SK-MEL-5 (cell line): ENCODE measurements at regions not wholly inside any gene's neighbourhood (a gene's known extent, or its start where the extent isn't known, plus 50 kb on each side); places are given as distances from the start of the nearest gene placed in this dataset.
"Not testable (repeated sequence)": the region's sequence is repeated elsewhere in the genome, so short reads cannot be mapped to it uniquely, and the experiment has no call there.

Source experiments
- DNase-seq: peaks from one replicate; pipeline ENCODE4 v3.0.0-alpha.2; 2016; ENCODE audit warnings: low read depth, low spot score
- in situ Hi-C: cut with HindIII; loops from 2 replicates; pipeline ENCODE4 v1.10.0; 2016; ENCODE audit warnings: low sequenced_read_pairs, high pct_unique_total_duplicates, low pct_unique_long_range_greater_than_20kb

- DNase-seq, in situ Hi-C loops: not testable (repeated sequence)
Observed at GRCh38 chr20:29456987-29457693, 1800.3 kb upstream of the DEFB115 start.

GRCh38 chr20:29472606-29473005, 1784.9 kb upstream of the DEFB115 start:
- no peak for DNase-seq
- in situ Hi-C loops: no loop called here

GRCh38 chr20:29492840-29493239, 1764.6 kb upstream of the DEFB115 start:
- in situ Hi-C loops: not testable (repeated sequence)

DNA sequence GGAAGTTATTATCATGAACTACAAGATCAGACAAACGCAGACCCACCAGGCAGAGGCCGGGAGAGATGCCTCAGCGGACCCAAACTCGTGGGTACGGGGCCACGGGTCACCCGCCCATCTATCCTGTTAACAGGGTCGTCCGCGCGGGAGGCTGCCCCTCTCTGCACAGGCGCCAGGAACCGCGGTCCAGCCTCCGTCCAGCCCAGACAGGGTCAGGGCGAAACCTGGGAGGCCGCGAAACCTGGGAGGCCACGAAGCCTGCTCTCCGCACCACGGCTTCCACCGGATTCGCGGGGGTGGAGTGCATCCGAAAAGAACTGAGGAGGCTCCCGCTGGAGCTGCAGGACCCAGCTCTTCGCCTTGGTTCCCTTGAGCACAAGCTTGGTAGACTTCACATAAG, 1760.7 kb upstream of the DEFB115 start:
- DNase-seq: peak; percentile 20
- in situ Hi-C loops: not testable (repeated sequence)

More at GRCh38 chr20:29492840-29493239, 1764.6 kb upstream of the DEFB115 start:
- peak; percentile 36 for DNase-seq

DNA sequence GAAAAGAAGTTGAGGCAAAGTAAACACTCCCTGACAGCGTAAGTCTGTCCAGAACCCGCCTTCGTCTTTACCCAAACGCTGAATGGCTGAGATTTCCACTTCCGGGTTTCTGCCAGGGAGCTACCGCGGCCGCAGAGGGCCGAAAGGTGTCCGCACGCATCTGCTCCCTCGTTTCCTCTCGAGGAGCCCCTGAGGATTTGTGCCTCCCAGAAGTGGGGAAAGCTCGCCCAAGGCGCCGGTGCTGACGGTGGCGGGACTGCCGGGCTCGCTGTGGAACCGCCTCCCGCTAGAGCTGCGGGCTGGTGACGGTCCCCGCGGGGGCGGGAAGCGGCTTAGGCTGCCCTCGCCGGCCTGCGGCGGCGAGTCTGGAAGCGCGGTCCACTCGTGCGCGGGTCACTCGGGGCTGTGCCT, 1760.2 kb upstream of the DEFB115 start:
- DNase-seq: peak; percentile 97
- in situ Hi-C loops: no loop called here

DNA sequence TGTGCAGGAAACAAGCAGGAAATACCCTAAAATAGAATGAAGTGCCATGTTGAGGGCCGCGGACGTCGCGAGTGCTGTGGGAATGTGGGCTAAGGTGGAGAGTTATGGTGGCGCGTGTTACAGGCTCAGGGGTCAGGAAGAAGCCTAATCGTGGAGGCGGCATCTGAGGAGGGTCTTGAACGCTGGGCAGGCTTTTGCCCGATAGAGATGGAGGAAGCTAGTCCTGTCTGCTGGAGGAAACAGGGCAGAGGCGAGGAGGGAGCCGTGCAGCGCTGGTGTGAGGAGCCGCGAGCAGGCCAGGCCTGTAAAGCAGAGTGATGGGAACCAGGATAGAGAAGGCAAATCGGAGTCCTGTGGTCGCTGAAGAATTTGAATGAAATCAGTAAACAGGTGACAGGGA, 1759.8 kb upstream of the DEFB115 start:
- DNase-seq, in situ Hi-C loops: not testable (repeated sequence)

- DNase-seq, in situ Hi-C loops: not testable (repeated sequence)
Observed at GRCh38 chr20:29500738-29501137, 1756.7 kb upstream of the DEFB115 start.

GRCh38 chr20:29514634-29515033, 1742.8 kb upstream of the DEFB115 start:
- DNase-seq, in situ Hi-C loops: not testable (repeated sequence)

- in situ Hi-C loops, DNase-seq: not testable (repeated sequence)
Observed at GRCh38 chr20:29516847-29517246, 1740.6 kb upstream of the DEFB115 start.

DNA sequence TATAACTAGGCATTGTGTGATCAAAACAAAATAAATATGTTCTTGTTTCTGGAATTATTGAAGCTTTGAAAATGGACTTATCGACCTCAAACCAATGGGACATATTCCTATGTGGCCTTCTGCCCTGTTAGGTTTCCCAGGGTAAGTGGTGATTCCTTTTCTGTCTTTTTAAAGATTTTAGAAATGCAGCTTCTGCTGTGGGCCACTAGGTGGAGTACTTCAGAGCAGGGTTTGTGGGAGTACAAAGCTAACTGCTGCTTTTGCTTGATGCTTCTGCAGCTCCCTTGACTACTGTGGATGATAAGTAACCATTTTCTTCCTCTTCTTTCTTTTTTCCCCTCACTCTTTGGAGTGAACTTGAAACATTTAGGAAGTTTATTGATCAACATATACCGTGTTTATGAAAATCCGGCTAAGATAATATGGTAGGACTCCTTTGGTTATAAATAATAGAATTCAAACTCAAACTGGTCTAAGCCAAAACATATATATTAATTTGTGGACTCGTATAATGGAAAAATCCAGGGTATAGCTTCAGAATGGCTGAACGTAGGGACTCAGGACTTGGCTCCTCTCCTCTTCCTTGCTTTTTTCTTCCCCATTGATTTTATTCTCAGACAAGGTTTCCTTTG, 1737.7 kb upstream of the DEFB115 start:
- in situ Hi-C loops: not testable (repeated sequence)
- peak; percentile 44 for DNase-seq

- in situ Hi-C loops: not testable (repeated sequence)
- DNase-seq: peak; percentile 66
Observed at GRCh38 chr20:29533566-29534177, 1723.8 kb upstream of the DEFB115 start.

DNA sequence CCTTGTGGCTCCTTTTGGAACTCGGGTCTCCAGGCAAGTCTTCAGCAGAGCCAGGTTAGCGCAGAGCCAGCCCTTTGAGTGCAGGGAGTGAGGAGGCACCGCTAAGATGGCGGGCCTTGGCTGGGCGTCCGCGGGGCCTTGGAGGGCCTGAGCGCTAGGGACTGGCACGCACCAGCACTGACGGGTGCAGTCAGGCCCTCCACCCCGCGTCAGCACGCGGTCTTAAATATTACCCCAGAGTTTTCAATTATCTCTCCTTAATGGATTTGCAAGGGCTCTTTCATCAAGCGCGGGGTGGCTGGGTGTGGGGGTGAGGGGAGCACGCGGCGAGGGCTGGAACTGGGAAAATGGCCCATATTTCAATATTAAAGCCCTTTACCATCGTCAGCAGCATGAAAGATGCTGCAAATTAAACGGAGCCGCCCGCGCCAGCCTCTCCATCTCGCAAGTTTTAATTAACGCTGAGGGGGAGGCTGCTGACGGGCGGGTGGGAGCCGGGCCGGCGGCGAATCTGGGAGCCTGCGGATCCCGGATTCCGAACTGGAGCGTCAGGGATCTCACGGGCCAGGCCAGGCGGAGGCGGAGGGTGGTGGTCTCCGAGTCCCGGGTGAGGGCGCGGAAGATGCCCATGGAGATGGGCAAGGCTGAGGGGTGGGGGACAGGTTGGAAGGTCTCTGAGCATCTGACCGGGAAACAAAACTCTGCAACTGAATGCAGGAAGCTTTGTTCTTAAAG, 1690.4 kb upstream of the DEFB115 start:
- DNase-seq, in situ Hi-C loops: not testable (repeated sequence)

DNA sequence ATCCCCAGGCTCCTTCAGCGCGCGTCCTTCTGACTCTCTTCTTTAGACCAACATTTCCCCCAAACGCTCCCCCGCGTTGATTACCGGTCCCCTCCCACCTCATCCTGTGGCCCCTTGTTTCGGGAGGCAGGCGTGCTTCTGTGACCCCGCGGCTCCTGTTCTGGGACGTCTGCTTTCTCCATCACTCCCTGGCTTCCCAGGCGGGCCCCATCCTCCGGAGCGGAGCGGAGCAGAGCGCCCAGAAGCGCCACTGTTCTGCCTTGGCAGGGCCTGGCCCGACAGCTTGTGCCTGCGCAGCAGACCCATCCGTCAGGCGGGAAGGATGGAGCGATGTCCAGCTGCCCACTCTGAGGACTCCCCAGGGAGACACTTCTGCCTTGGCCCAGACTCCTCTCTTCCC, 1689.8 kb upstream of the DEFB115 start:
- in situ Hi-C loops, DNase-seq: not testable (repeated sequence)

DNA sequence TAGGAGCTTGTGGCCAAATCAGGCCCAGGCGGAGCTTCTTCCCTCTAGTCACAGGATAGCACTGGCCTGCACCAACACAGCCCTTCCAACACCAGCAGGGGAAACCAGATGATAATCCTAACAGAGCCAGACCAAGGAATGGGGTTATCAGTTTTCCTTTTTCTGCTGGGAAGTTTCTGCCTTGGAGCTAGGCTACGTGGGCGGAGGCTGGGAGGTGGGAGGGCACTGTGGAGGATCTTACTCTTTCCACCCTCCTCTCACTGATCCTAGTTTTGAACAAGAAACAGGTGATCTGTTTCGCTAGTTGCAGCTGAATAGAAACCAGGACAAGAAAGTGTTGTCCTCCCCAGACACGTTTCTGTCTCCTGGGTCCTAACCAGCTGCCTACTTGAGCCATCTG, 1687.3 kb upstream of the DEFB115 start:
- DNase-seq, in situ Hi-C loops: not testable (repeated sequence)

DNA sequence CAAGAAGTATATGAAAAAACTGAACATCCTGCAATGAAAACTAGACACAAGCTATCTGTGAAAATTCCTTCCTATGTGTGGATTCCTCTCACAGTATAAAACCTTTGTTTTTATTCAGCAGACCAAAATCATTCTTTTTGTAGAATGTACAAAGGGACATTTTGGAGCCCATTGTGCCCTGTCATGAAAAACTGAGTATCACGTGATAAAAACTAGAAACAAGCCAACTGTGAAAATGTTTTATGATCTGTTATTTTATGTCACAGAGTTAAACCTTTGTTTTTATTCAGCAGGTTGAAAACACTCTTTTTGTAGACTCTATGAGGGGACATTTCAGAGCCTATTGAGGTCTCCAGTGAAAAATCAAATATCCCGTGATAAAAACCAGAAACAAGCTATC, 1667.9 kb upstream of the DEFB115 start:
- DNase-seq, in situ Hi-C loops: not testable (repeated sequence)

DNA sequence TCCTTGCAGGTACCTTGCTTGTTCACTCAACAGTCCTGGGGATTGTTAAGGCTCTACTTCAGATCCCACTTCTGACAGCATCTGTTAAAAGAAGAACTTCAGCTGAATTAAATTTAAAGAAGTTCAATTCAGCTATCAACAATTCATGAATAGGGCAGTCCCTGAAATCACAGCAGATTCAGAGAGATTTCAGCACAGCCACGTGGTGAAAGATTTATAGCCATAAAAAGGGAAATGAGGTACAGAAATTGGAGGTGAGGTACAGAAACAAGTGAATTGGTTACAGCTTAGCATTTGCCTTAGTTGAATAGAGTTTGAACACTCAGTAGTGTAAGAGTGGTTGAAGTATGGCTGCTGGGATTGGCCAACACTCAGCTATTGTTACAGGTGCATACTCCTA, 1653.3 kb upstream of the DEFB115 start:
- in situ Hi-C loops, DNase-seq: not testable (repeated sequence)

DNA sequence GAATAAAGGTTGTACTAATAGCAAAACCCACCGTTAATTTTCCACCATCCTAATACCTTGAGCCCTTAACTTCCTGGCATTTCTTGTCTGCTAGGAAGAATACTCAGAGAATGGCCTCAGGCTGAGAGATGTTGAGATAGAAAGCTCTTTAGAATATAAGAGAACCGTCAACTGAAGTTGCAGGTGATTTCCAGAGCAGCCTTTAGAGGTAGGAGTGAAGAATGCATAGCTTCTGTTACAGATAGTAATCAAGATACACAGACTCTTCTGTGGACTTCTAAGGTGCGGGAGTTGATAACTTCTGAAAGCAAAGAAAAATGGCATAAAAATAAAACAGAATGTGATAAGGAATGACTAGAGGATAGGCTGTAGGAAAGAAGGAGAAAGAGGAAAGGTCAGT, 1651.3 kb upstream of the DEFB115 start:
- DNase-seq, in situ Hi-C loops: not testable (repeated sequence)

DNA sequence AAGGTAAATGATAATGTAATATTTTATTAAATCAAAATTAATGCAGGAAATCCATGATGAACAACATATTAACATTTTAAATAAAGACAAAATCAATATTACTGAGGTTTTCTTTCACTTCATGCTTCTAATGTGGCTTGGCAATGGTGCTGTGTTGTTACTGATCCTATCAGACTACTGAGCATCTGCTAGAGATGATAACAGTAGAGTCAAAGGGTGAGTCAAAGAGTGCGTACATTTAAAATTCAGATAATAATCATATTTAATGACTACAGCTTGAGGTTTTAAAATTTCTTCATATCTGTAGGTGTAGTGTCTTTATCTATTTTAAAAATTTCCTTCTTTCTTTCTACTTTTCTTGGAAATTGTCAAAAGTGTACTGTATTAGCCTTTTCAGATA, 1628.1 kb upstream of the DEFB115 start:
- in situ Hi-C loops, DNase-seq: not testable (repeated sequence)
